ENCODE measurements at regions not wholly inside any gene's neighbourhood (a gene's known extent, or its start where the extent isn't known, plus 50 kb on each side); places are given as distances from the start of the nearest gene placed in this dataset.

GRCh38 chr22:49460592-49461281 is 366.9 kb downstream of the BRD1 start:
- no peak for DNase-seq
- Histone ChIP-seq H3K27me3 (no peaks in the 10 kb centered on the region), H3K36me3 (no peaks in the 10 kb centered on the region), H3K4me1 (ENCODE audit: insufficient read depth) (no peaks in the 10 kb centered on the region), H3K27ac (no peak overlapping the region), H3K4me3 (no peak overlapping the region), H3K9me3 (no peaks in the 10 kb centered on the region)
- TF ChIP-seq CTCF (IDR thresholded peaks at IDR 0.05) (no peak), POLR2A (IDR thresholded peaks at IDR 0.05) (no peak), EP300 (IDR thresholded peaks at IDR 0.05) (no peak)
- WGBS, 3 donors: 3 to 8% (median 8%) methylated on average over 15 of the region's 15 CpGs
- intact Hi-C loops (cut with DNase I): no loop called here

- Histone ChIP-seq H3K9me3 (no peaks in the 10 kb centered on the region), H3K27me3 (no peaks in the 10 kb centered on the region), H3K4me3 (no peak overlapping the region), H3K27ac (no peak overlapping the region), H3K4me1 (ENCODE audit: insufficient read depth) (no peaks in the 10 kb centered on the region), H3K36me3 (no peaks in the 10 kb centered on the region)
- DNase-seq: no peak
- 9 to 11% (median 11%) methylated on average over 5 of the region's 5 CpGs for WGBS, 3 donors
- intact Hi-C loops (cut with DNase I): no loop called here
- no peak for TF ChIP-seq EP300 (IDR thresholded peaks at IDR 0.05)
- no peak for TF ChIP-seq CTCF (IDR thresholded peaks at IDR 0.05)
- no peak for TF ChIP-seq POLR2A (IDR thresholded peaks at IDR 0.05)
Measured at GRCh38 chr22:49460091-49460490, 367.6 kb downstream of the BRD1 start.

- intact Hi-C loops (cut with DNase I): no loop called here
- H3K36me3 ChIP-seq: no peaks in the 10 kb centered on the region
- WGBS, 3 donors: 84 to 85% (median 85%) methylated on average over 15 of the region's 15 CpGs
- no peaks in the 10 kb centered on the region for H3K4me1 ChIP-seq (ENCODE audit: insufficient read depth)
- DNase-seq: no peak
- no peaks in the 10 kb centered on the region for H3K9me3 ChIP-seq
- H3K27ac ChIP-seq: no peak overlapping the region
- no peak overlapping the region for H3K4me3 ChIP-seq
- H3K27me3 ChIP-seq: no peaks in the 10 kb centered on the region
- no peak for TF ChIP-seq EP300 (IDR thresholded peaks at IDR 0.05)
- TF ChIP-seq POLR2A (IDR thresholded peaks at IDR 0.05): no peak
- TF ChIP-seq CTCF (IDR thresholded peaks at IDR 0.05): no peak
Measured at GRCh38 chr22:49458708-49459099, 369.0 kb downstream of the BRD1 start.

GRCh38 chr22:49457946-49458707 is 369.5 kb downstream of the BRD1 start:
- H3K4me1 ChIP-seq (ENCODE audit: insufficient read depth): no peaks in the 10 kb centered on the region
- no peaks in the 10 kb centered on the region for H3K36me3 ChIP-seq
- no peak for DNase-seq
- no peak overlapping the region for H3K27ac ChIP-seq
- TF ChIP-seq POLR2A (IDR thresholded peaks at IDR 0.05) (no peak), EP300 (IDR thresholded peaks at IDR 0.05) (no peak), CTCF (IDR thresholded peaks at IDR 0.05) (no peak)
- no peaks in the 10 kb centered on the region for H3K27me3 ChIP-seq
- WGBS, 3 donors: 77 to 85% (median 77%) methylated on average over 14 of the region's 14 CpGs
- no peak overlapping the region for H3K4me3 ChIP-seq
- intact Hi-C loops (cut with DNase I): no loop called here
- H3K9me3 ChIP-seq: no peaks in the 10 kb centered on the region
